ENCODE measurements at regions not wholly inside any gene's neighbourhood (a gene's known extent, or its start where the extent isn't known, plus 50 kb on each side); places are given as distances from the start of the nearest gene placed in this dataset.

GRCh38 chr3:75237477-75237876 lies 426.7 kb upstream of the FRG2C start:
- TF ChIP-seq CTCF (conservative IDR thresholded peaks at IDR 0.05; ENCODE audit: low read length) (no peak), EZH2phosphoT487 (IDR thresholded peaks at IDR 0.05; ENCODE audit: borderline replicate concordance, low read depth, low read length) (no peak)
